Inflammatory macrophage treated with lipopolysaccharide for 4 hours (primary cell): ENCODE measurements at regions not wholly inside any gene's neighbourhood (a gene's known extent, or its start where the extent isn't known, plus 50 kb on each side); places are given as distances from the start of the nearest gene placed in this dataset.

Source experiments
- DNase-seq: peaks from one replicate; pipeline ENCODE4 v3.0.0-alpha.2; 2020

- no peak for DNase-seq
These were observed 142.2 kb downstream of the URB2 start for GRCh38 chr1:229768232-229768631.

DNA sequence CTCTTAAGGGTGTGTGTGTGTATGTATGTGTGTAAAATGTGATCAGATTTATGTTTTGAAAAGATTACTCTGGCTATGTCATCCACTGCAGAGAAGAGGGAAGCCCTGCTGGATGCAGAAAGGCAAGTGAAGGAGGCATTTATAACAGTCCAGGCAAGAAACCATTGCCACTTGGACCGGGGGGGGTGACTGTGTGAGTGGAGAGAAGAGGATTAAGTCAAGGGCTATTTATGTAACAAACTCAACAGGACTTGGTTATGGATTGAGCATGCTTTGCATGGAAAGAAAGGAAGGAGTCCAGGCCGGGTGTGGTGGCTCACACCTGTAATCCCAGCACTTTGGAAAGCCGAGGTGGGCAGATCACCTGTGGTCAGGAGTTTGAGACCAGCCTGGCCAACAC is 143.0 kb downstream of the URB2 start:
- no peak for DNase-seq

GRCh38 chr1:229769809-229770208 is 143.8 kb downstream of the URB2 start:
- DNase-seq = no peak

DNA sequence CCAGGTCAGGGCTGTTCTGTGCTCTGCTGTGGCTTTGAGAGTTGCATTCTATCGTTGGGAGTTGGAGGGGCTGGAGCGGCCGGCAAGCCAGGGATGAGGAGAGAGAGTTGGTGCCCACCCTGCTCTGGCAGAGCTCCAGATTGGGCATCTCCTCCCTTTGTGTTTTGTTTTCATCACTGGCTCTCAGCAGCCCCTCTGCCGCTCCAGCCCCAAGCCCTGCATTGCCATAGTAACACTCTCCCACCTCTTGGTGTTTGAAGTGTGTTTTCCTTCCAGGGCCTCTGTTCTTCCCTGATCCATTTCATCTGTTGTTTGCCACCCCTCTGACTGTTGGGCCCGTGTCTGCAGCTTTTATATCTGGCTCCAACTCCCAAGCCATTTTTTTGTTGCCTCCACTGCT is 152.7 kb downstream of the URB2 start:
- no peak for DNase-seq

GRCh38 chr1:229781453-229781852 is 155.4 kb downstream of the URB2 start:
- no peak for DNase-seq

DNA sequence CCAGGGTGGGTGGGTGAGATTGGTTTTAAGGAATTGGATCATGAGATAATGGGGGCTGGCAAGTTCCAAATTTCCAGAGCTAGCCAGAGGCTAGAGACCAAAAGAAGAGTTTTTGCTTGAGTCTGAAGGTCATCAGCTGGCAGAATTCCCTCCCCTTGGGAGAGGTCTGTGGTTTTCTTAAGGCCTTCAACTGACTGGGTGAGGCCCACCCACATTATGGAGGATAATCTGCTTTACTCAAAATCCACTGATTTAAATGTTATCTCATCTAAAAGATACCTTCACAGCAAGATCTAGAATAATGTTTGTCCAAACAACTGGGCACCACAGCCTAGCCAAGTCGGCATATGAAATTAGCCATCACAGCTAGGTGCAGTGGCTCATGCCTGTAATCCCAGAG is 156.4 kb downstream of the URB2 start:
- DNase-seq = no peak

DNA sequence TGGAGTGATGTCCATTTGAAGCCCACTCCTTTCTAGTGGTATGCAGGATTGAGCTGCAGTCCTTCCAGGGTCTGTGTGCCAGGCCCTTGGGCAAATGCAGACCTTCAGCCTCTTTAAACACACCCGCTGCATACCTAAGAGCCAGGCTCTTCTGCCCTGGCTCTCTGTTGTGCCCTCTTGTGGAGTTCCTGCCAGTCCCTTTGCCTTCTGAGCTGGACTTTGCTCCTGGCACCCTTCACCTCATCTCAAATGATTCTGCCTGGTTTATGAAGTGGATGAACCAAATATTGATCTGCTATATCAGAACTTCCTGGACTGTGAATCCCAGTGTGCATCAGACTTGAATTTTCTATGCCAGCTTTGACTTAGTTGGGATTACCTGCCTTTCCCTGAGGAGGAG is 158.8 kb downstream of the URB2 start:
- no peak for DNase-seq

DNA sequence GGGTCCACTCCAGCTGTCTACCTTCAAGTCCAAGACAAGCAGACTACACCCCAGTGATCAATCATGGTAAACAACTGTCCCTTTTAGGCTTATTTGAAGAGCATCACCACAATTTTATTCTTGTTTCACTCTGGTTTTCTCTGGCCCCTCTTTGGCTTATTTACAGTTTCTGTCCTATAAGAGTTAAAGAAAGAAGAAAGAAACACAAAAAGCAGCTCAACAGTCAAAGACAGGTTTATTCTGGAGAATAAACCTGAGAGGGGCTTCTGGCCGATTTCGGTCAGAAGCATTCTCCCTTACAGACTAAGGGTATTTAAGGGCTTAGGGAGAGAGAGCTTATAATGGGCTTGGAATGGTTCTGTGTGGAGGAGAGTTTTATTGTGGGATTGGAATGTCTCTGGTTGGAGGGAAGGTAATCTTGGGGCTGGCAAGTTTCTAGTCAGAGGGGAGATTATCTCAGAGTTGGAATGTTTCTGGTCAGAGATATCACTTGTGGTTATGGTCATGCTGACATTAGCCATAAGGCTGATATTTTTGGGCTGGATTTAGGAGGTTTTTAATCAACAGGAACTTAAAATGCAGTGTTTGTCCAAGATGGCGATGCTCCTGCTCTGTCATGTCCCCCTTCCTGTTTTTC is 161.0 kb downstream of the URB2 start:
- DNase-seq = no peak

GRCh38 chr1:229788004-229788403 is 162.0 kb downstream of the URB2 start:
- no peak for DNase-seq

- no peak for DNase-seq
These were observed 166.2 kb downstream of the URB2 start for GRCh38 chr1:229792012-229792975.

DNA sequence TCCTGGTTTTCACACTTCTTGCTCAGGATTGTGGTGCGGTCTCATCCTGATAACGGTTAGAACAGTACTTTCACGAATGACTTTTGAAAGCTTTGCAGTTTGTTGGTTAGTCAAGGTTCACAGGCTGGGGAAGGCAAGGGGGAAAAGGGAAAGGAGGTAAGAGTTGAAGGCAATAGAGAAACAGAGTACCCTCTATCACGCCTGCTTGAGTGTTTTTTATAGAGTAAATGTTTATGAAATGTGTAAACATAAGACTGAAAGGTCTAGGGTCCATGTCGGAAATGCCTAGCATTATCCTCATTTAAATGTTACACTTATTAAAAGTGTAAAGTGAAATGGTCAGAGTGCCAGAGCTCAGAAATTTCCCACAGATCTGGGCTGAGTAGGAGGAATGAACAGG is 167.4 kb downstream of the URB2 start:
- no peak for DNase-seq

DNA sequence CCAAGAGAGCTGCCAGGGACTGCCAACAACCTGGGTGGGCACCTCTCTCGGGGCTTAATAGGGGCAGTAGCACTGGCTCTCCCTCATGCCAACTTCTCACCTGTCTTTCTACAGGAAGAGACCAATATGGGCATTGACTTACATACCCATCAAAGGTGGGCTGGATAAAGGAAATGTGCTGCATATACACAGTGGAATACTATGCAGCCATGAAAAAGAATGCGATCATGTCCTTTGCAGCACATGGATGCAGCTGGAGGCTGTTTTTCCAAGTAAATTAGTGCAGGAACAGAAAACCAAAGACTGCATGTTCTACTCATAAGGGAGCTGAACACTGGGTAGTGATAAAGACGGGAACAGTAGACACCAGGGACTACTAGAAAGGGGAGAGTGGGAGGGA is 172.5 kb downstream of the URB2 start:
- DNase-seq = no peak

- no peak for DNase-seq
These were observed 177.7 kb downstream of the URB2 start for GRCh38 chr1:229803626-229804217.

DNA sequence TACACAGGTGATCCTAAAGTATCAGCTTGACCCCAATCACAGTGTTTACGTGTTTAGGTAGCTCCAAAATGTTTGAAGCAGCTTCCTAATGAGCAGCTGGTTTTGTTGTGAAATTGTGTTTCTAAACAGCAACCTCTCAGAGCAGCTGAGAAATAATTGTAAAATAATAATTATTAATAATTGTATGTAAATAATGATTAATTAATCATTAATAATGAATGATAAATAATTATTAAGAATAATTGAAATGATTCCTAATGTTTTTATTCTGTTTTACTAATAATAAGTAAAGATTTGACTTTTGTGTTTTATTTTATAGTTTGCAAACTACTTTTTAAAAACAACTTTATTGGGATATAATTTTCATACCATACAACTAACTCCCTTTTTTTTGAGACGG is 182.2 kb downstream of the URB2 start:
- no peak for DNase-seq

GRCh38 chr1:229810140-229810539 is 184.1 kb downstream of the URB2 start:
- no peak for DNase-seq

- DNase-seq = no peak
These were observed 184.9 kb downstream of the URB2 start for GRCh38 chr1:229810961-229811360.

DNA sequence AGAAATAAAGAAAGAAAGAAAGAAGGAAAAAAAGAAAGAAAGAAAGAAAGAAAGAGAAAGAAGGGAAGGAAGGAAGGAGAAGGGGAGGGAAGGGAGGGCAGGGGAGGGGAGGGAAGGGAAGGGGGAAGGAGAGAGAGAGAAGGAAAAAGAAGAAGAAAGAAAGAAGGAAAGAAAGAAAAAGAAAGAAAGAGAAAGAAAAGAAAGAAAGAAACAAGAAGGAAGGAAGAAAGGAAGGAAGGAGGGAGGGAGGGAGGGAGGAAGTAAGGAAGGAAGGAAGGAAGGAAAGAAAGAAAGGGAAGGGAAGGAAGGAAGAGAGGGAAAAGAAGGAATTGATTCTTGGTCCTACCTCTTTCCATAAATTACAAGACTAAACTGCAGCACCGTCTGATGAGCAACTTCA is 186.1 kb downstream of the URB2 start:
- DNase-seq = no peak

GRCh38 chr1:229812693-229813092 is 186.6 kb downstream of the URB2 start:
- DNase-seq = no peak

DNA sequence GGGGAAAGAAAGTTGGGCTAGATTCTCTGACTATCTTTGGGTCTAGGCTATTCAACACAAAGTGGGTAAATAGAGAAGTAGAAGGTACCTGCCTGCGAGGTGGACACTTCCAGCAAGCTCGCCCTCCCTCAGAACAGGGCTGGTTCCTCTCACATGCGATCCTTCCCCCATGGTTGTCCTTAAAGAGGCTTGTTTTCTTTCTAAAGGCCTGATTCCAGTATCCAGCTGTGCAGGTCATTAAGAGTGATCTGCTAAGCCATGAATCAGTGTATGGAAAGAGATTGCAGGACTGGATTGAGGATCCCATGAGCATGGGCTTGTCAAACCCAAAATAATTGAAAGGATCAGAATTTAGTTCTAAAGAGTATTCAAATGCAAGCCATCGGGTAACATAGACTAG is 189.0 kb downstream of the URB2 start:
- no peak for DNase-seq

- DNase-seq = no peak
These were observed 189.9 kb downstream of the URB2 start for GRCh38 chr1:229815961-229816360.

GRCh38 chr1:229817936-229818335 is 191.9 kb downstream of the URB2 start:
- no peak for DNase-seq

GRCh38 chr1:229819091-229819490 is 193.0 kb downstream of the URB2 start:
- DNase-seq = no peak

DNA sequence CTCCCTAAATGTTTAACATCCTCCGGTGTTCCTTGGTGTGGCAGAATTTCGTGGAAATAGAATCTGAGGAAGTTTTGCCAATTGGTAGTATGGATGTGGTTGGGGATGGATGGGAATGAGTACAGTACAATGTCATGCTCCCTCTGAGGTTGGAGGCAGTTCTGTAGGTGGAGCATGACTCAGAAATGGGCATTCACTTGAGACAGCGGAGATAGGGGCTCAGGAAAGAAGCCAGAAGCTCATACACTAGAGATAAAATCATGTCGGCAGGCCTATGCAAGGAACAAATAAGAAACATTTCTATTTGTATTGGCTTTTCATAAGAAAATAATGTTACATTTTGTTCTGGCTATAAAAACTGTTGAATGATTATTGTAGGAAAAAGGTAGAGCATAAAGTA is 196.0 kb downstream of the URB2 start:
- DNase-seq = no peak

DNA sequence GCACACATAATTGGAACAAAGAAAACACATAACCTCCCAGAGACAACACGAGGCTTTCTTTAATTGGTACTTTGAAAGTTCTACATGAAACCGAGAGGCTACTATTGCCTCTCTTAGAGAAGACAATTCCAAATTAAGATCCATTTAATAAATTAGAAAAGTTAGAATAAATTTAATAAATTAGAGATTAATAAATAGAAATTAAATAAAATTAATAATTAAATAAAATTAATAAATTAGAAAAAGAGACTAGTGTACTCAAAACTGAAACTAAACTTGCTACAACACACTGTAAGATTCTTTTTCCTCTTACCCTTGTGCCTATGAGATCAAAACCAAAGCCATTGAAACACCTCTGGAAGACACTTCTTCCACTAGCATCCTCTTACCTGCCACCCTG is 199.0 kb downstream of the URB2 start:
- DNase-seq = no peak
